Activated T-helper 2 cell treated with anti-CD3 and anti-CD28 coated beads, Interferon-gamma antibody, Interleukin-2, Interleukin-4, amounts not matched to agents 10 μg/mL and 5 μg/mL and 100 μg/mL, durations not matched to agents 14 hours and 24 hours and 36 hours (primary cell): ENCODE measurements at regions not wholly inside any gene's neighbourhood (a gene's known extent, or its start where the extent isn't known, plus 50 kb on each side); places are given as distances from the start of the nearest gene placed in this dataset.

Experiments used
- DNase-seq: peaks from one replicate; pipeline ENCODE4 v3.0.0; 2021; ENCODE audit warnings: low spot score
- H3K27ac Mint-ChIP-seq: one replicate; pipeline ENCODE4 v1.8.0; 2021; ENCODE audit warnings: mixed read lengths
- H3K27me3 Mint-ChIP-seq: one replicate; pipeline ENCODE4 v1.8.0; 2021; ENCODE audit warnings: low read depth, mixed read lengths
- H3K36me3 Mint-ChIP-seq: one replicate; pipeline ENCODE4 v1.8.0; 2021; ENCODE audit warnings: low read depth, mixed read lengths
- H3K4me1 Mint-ChIP-seq: one replicate; pipeline ENCODE4 v1.8.0; 2021; ENCODE audit warnings: low read depth, mixed read lengths
- H3K4me3 Mint-ChIP-seq: one replicate; pipeline ENCODE4 v1.8.0; 2021; ENCODE audit warnings: low read depth, mild to moderate bottlenecking, moderate library complexity, mixed read lengths
- H3K9me3 Mint-ChIP-seq: one replicate; pipeline ENCODE4 v1.8.0; 2021; ENCODE audit warnings: mixed read lengths
- intact Hi-C: fragments of 100-400 bp; cut with micrococcal nuclease; formaldehyde crosslinking; loops from one replicate; pipeline ENCODE4 v1.15.1; 2023

DNA sequence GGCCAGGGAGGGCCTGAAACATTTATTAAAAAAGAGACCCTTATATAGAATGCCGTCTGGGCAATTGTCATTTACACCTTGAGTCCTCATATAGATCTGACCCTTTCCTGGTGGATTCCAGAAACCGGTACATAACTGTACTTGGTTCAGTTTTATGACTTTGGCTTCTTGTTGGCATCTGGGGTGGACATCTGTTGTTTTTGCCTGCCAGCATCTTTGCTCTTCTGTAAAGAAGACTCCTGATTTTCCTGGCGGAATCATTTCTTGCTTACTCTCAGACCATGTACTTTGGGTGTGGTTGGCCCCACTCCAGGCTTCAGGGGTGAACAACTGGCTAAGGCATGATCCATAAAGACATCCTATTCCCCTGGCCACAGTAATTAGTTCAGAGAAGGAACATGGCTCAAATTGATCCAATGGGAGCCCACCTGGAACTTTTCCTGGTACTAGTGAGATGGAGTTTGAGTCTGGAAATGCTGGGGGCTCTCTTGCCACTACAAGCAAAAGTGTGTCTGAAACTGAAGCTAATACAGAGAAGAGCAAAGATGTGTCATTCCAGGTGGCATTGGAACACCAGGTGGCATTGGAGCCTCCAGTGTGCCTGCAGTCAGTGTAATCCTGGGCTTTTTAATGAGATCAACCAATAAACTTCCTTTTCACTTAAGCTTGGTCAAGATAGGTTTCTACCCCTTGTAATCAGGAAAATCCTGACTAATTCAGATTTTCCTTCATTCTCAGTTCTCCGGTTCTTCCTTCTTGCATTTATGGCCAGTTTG lies 332.5 kb upstream of the CAMK1G start:
- Mint-ChIP-seq H3K27ac (no peak overlapping the region), H3K4me1 (no peaks in the 10 kb centered on the region), H3K36me3 (no peaks in the 10 kb centered on the region), H3K9me3 (no peaks in the 10 kb centered on the region), H3K27me3 (no peaks in the 10 kb centered on the region), H3K4me3 (no peak overlapping the region)
- no peak for DNase-seq
- intact Hi-C loops = no loop called here

DNA sequence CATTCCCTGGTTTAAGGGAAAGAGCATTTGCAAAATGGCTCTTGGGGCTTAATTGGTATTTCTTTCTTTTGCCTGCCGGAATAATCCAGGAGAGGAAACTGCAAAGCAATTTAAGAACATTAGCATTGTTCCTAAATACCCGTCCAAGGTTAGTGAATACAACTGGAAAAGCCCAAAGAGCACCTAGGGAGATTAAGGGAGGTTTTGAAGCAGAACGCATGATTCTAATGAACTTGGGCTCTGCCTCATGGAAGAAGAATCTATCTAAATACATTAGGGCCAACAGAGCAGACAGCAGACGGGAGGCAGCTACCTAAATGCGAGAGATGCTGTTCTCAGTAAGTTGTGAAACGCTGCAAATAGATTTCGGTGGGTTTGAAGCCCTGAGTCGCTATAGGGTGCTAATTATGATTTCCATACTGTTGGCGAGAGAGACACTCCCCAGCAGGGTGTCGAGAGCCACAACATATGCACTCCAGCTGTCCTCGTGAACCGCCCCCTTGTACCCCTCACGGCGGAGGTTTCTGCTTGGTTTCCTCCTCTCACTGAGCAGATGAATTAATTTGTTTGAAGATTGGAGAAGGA lies 326.7 kb upstream of the CAMK1G start:
- DNase-seq = no peak
- Mint-ChIP-seq H3K9me3 (peaks cover 11% of the 10 kb centered on the region), H3K27me3 (no peaks in the 10 kb centered on the region), H3K4me1 (no peaks in the 10 kb centered on the region), H3K4me3 (no peak overlapping the region), H3K36me3 (no peaks in the 10 kb centered on the region), H3K27ac (no peak overlapping the region)
- intact Hi-C loops = no loop called here

DNA sequence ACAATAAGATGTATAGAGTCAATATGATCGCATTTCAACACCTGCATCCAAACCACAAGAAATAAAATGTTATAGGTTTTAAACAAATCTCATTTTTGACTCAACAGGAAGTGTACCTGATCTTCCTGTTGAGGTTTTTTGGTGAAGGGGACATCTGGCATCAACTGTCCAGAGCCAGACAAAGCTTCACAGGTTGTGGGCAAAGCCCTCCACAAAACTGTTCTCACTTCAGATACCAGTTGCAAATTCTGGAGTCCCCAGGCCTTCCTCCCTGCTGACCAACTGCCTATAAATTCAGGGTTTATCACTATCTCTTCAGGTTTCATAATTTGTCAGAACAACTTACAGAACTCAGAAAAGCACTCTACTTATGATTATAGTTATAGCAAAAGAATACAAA lies 326.1 kb upstream of the CAMK1G start:
- Mint-ChIP-seq H3K4me3 (no peak overlapping the region), H3K9me3 (peaks cover 11% of the 10 kb centered on the region), H3K36me3 (no peaks in the 10 kb centered on the region), H3K4me1 (no peaks in the 10 kb centered on the region), H3K27ac (no peak overlapping the region), H3K27me3 (no peaks in the 10 kb centered on the region)
- DNase-seq = no peak
- intact Hi-C loops = no loop called here

DNA sequence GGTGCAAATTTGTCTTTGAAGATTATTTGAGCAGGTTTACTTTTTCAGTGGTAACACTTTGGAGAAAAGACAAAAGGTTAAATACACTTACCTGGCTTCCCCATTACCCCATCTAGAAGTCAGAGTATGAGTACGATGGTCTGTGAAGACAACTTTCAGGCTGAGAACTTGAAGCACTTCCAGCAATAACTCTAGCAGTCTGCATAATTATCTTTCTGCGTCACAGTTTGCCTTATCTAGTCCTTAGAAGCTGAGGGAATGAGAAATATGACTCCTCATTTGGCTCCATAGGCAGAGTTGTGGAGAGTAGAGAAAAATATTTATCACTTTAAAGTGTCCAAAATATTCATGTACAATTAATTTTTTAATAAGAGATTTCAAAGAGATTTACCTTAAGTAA lies 323.4 kb upstream of the CAMK1G start:
- DNase-seq = no peak

DNA sequence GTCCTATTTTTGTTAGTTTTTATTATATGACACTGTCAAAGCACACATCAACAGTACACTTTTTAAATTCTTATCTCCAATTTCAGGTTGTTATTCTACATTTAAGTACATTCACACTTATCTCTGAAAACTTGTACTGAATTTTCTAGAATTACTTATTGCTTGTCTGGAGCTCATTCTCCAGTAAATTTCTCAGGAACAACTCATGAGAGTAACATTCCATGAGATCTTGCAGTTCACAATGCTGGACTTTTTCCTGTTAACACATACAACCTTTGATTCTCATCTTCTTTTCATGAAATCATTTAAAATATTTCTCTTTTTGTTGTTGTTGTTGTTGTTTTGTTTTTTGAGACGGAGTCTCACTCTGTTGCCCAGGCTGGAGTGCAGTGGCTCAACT lies 320.9 kb upstream of the CAMK1G start:
- H3K4me3 Mint-ChIP-seq = no peak overlapping the region
- no peaks in the 10 kb centered on the region for H3K27me3 Mint-ChIP-seq
- H3K27ac Mint-ChIP-seq = no peak overlapping the region
- peaks cover 8% of the 10 kb centered on the region for H3K9me3 Mint-ChIP-seq
- no peaks in the 10 kb centered on the region for H3K4me1 Mint-ChIP-seq
- no peak for DNase-seq
- intact Hi-C loops = no loop called here
- H3K36me3 Mint-ChIP-seq = no peaks in the 10 kb centered on the region

More for the DNA sequence above, 323.4 kb upstream of the CAMK1G start:
- intact Hi-C loops = no loop called here
- Mint-ChIP-seq H3K4me1 (no peaks in the 10 kb centered on the region), H3K9me3 (peaks cover 11% of the 10 kb centered on the region), H3K36me3 (no peaks in the 10 kb centered on the region), H3K27me3 (no peaks in the 10 kb centered on the region), H3K27ac (no peak overlapping the region), H3K4me3 (no peak overlapping the region)

DNA sequence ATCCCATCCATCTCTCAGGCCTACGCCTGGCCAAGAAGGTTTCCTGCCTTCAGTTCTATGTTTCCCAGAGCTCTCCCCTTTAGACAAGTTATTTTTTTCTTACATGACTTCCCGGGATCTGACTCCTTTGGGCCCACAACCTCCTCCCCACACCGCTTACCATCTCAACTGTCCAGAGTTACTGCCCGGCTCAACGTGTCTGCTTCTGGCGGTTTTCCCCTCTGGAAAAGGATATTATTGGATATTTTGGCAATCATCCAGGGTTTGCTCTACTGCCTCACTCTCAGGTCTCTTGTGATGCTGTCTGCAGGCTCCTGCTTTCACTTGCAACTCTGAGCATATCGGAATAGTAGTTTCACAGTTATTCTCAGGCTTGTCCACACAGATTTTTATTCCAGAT lies 318.2 kb upstream of the CAMK1G start:
- no peak for DNase-seq
- no peaks in the 10 kb centered on the region for H3K9me3 Mint-ChIP-seq
- no peaks in the 10 kb centered on the region for H3K36me3 Mint-ChIP-seq
- H3K27me3 Mint-ChIP-seq = no peaks in the 10 kb centered on the region
- H3K4me1 Mint-ChIP-seq = no peaks in the 10 kb centered on the region
- no peak overlapping the region for H3K4me3 Mint-ChIP-seq
- no peak overlapping the region for H3K27ac Mint-ChIP-seq
- intact Hi-C loops = no loop called here

DNA sequence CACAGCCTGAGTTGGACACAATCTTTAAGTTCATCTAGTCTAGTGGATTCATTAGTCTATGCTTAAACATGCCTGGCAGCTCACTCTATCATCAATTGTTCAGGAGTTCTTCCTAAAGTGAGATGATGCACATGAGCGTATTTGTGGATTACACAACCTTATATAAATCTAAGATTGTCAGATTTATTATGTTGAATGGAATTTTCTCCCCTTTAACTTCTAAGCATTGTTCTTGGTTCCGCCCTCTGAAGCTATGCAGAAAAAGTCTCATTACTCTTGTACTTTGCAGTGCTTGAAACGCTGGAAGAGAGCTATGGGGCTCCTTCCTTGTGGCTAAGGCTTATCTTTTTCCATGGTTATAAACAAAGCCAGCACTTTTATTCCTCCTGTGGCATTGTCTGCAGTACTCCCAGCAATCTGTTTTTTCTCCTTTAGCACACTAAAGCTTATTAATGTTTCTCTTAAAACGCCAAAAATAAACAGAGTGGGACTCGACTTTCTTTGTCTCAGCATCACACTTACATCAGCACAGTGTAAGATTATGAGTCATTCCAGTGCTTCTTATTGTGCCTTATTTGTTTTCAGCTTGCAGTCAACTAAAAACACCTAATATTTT lies 316.8 kb upstream of the CAMK1G start:
- Mint-ChIP-seq H3K27ac (no peak overlapping the region), H3K27me3 (no peaks in the 10 kb centered on the region), H3K4me1 (no peaks in the 10 kb centered on the region), H3K36me3 (no peaks in the 10 kb centered on the region), H3K9me3 (no peaks in the 10 kb centered on the region), H3K4me3 (no peak overlapping the region)
- no peak for DNase-seq
- intact Hi-C loops = no loop called here

DNA sequence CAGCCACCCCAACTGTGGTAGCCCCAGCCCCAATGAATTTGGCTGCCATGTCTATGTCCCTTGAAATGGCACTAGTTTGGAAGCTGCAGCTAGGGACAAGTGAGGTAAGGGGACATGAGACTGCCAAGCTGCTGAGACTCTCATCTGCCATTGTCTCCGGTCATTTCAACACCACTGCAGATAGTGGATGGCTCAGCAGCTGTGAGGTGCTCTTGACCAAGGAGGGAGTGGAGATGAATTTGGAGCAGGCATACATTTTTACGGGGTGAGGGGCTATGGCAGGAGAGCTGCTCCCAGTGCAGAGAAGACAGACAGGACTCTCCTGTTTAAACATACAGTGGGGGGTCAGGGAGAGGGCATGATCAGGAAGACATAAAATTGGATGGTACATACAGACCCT lies 315.5 kb upstream of the CAMK1G start:
- DNase-seq = no peak
- no peaks in the 10 kb centered on the region for H3K4me1 Mint-ChIP-seq
- intact Hi-C loops = no loop called here
- no peak overlapping the region for H3K4me3 Mint-ChIP-seq
- no peaks in the 10 kb centered on the region for H3K36me3 Mint-ChIP-seq
- H3K9me3 Mint-ChIP-seq = no peaks in the 10 kb centered on the region
- H3K27me3 Mint-ChIP-seq = no peaks in the 10 kb centered on the region
- no peak overlapping the region for H3K27ac Mint-ChIP-seq

DNA sequence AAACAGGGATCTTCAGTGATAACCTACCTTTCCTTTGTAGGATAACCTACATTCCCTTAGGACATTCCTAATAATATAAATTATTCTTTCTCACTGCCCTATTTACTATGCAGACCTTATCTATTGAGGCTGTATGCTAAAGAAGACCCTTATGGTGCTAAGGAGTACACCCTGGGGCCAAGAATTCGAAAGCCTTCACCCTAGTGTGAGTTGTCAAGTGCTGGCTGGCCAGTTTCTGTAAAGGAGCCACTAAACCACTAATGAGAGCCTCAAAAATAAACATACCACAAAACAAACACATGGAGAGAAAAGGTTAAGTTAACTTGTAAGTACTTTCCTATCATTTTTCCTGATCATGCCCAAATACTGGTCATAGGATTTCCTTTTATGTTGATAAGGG lies 315.0 kb upstream of the CAMK1G start:
- intact Hi-C loops = no loop called here
- Mint-ChIP-seq H3K4me1 (no peaks in the 10 kb centered on the region), H3K9me3 (no peaks in the 10 kb centered on the region), H3K36me3 (no peaks in the 10 kb centered on the region), H3K27ac (no peak overlapping the region), H3K27me3 (no peaks in the 10 kb centered on the region), H3K4me3 (no peak overlapping the region)
- no peak for DNase-seq

DNA sequence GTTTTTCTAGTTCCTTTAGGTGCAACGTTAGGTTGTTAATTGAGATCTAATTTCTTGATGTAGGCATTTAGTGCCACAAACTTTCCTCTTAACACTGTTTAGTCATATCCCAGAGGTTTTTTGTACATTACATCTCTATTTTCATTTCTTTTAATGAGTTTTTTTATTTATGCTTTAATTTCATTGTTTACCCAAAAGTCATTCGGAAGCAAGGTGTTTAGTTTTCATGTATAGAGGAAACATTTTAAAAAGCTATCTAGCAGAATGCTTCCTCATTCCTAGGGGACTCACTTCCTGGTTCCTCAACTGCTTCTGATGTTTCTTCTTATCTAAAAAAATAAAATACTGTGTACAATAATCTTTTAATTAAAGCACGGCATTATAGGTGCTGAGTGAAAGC lies 307.2 kb upstream of the CAMK1G start:
- no peaks in the 10 kb centered on the region for H3K27me3 Mint-ChIP-seq
- H3K4me3 Mint-ChIP-seq = no peak overlapping the region

DNA sequence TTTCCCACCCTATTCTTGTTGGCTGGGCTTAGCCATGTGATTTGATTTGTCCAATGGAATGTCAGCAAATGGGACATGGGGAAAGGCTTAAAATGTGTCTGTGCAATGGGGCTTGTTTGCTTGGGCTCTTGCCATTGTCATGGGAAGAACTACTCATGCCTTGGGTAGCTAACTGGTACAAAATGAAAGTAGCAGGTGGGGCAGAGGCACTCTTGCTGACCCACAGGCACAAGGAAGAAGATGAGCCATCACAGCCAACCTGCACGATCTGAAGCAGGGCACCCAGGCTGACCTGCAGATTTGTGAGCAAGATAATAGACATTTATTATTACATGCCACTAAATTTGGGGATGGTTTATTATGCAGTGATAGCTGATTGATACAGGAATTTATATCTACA lies 305.9 kb upstream of the CAMK1G start:
- Mint-ChIP-seq H3K4me3 (no peak overlapping the region), H3K9me3 (no peaks in the 10 kb centered on the region), H3K27me3 (no peaks in the 10 kb centered on the region), H3K4me1 (no peaks in the 10 kb centered on the region), H3K36me3 (no peaks in the 10 kb centered on the region), H3K27ac (no peak overlapping the region)
- no peak for DNase-seq
- intact Hi-C loops = no loop called here

More for the DNA sequence above, 307.2 kb upstream of the CAMK1G start:
- Mint-ChIP-seq H3K9me3 (no peaks in the 10 kb centered on the region), H3K36me3 (no peaks in the 10 kb centered on the region), H3K27ac (no peak overlapping the region), H3K4me1 (no peaks in the 10 kb centered on the region)
- intact Hi-C loops = no loop called here
- DNase-seq = no peak

DNA sequence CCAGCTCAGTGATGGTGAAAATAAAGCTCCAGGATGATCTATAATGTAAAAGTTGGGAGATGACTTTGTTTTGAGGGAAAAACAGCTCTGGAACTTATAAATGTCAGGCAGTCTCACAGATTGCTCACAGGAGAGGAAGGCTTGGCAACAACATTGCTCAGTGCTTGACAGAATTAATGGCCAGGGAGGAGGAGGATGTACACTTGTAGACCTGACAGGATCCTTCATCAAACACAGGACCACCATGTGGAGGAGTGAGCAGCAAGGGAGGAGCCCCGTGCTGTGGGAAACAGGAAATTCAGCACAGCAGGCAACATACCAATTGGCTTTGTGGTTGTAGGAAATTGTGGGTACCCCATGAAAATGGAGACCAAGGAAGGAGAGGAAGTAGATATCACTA lies 291.8 kb upstream of the CAMK1G start:
- Mint-ChIP-seq H3K27ac (no peak overlapping the region), H3K36me3 (no peaks in the 10 kb centered on the region), H3K4me3 (no peak overlapping the region), H3K9me3 (no peaks in the 10 kb centered on the region), H3K27me3 (no peaks in the 10 kb centered on the region), H3K4me1 (no peaks in the 10 kb centered on the region)
- intact Hi-C loops = no loop called here
- DNase-seq = no peak

DNA sequence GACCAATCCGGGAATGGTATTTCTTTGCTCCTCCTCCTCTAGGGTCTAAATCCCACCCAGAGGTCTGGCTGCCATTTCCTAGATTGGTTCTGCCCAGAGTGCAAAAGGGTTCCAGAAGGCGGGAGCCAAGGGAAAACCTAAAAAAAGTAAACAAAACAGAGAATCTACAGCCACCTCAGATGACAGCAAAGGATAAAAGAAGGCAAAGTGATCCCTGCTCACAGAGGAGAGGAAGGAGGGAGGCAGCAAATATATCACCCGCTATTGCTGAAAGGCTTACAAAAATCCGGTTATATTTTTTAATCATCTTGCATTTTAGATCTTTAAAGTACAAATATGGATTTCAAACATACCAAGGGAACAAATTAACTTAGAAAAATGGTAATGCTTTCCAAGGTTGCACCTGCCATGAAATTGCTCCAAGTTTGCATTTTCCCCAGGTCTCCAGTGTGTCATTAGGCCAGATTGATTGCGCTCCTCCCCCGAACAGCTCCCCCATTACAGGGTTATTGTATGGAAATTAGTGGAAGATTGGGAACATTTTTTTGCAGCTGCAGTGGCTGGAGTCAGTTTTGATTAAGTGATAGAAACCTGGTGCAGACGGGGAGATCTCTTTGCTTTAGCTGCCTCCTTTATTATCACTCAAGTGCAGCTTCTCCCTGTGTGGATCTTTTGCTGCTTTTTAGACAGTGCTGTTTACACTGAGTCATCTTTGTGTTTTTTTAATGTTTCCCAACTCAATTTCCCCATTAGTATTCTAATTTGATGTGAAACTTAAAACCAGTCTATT lies 280.5 kb upstream of the CAMK1G start:
- no peak for DNase-seq
- Mint-ChIP-seq H3K36me3 (no peaks in the 10 kb centered on the region), H3K27ac (no peak overlapping the region), H3K27me3 (peaks cover 3% of the 10 kb centered on the region), H3K4me1 (no peaks in the 10 kb centered on the region), H3K4me3 (no peak overlapping the region), H3K9me3 (no peaks in the 10 kb centered on the region)
- intact Hi-C loops = no loop called here
